ENCODE measurements at regions not wholly inside any gene's neighbourhood (a gene's known extent, or its start where the extent isn't known, plus 50 kb on each side); places are given as distances from the start of the nearest gene placed in this dataset.

DNA sequence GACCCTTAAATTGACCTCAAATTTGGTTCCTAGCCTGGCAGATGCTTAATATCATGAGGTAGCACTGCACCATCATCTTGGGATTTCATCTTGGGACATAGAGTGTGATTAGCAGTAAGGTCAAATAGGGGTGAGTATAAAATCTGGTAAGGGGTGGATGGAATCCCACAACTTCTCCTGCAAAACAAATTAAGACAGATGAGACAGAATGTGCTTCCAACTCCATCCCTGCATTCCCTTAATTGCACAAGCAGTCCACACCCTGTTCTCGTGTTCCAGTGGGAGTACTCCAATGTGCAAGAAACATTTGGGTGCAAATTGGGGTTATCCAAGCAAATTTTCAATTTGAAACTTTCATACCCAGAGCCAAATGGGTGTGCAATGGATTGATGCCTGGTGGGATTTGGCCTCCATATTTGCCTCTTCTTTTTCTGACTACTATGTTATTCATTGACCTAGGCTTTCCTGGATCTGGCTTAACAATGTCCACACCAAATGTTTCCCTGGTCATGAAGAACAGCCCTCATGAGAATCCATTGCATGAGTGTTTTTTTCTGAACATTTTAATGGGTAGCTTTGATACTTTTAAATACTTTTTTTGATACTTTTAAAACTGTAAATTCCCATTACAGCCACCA, 785.0 kb upstream of the TSPY4 start:
- DNase-seq (ENCODE audit: low spot score): no peak
- no peak for TF ChIP-seq CTCF (IDR thresholded peaks at IDR 0.05; ENCODE audit: borderline replicate concordance, control extremely low read depth, extremely low read depth, insufficient read depth, missing control alignments)
- in situ Hi-C loops (cut with MboI; ENCODE audit: low sequenced_read_pairs, unreplicated experiment): no loop called here

GRCh38 chrY:8553614-8554013, 783.6 kb upstream of the TSPY4 start:
- no peak for DNase-seq (ENCODE audit: low spot score)
- TF ChIP-seq CTCF (IDR thresholded peaks at IDR 0.05; ENCODE audit: borderline replicate concordance, control extremely low read depth, extremely low read depth, insufficient read depth, missing control alignments): no peak
- in situ Hi-C loops (cut with MboI; ENCODE audit: low sequenced_read_pairs, unreplicated experiment): no loop called here

- in situ Hi-C loops (cut with MboI; ENCODE audit: low sequenced_read_pairs, unreplicated experiment): no loop called here
- no peak for DNase-seq (ENCODE audit: low spot score)
- TF ChIP-seq CTCF (IDR thresholded peaks at IDR 0.05; ENCODE audit: borderline replicate concordance, control extremely low read depth, extremely low read depth, insufficient read depth, missing control alignments): no peak
Measured at GRCh38 chrY:8561385-8561784, 775.9 kb upstream of the TSPY4 start.

GRCh38 chrY:8562456-8563090, 774.7 kb upstream of the TSPY4 start:
- in situ Hi-C loops (cut with MboI; ENCODE audit: low sequenced_read_pairs, unreplicated experiment): no loop called here
- TF ChIP-seq CTCF (IDR thresholded peaks at IDR 0.05; ENCODE audit: borderline replicate concordance, control extremely low read depth, extremely low read depth, insufficient read depth, missing control alignments): no peak
- no peak for DNase-seq (ENCODE audit: low spot score)

DNA sequence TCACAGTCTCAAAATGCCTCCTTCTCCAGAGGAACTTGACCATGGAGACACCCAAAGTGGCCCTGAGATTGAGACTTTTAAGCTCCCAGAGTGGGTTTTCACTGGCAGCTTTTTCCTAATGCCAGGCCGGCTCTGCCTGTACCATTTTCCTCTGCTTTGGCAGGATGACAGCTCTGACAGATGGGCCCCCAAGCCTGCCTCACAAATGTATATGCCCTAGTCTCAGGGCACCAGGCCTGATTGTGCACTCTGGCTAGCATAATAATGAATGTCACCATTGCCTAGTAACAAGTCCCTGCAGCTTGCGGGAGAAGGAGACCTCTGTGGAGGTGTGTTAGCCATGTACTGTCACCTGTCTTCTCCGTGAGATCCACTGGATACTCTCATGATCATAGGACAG, 772.8 kb upstream of the TSPY4 start:
- no peak for TF ChIP-seq CTCF (IDR thresholded peaks at IDR 0.05; ENCODE audit: borderline replicate concordance, control extremely low read depth, extremely low read depth, insufficient read depth, missing control alignments)
- in situ Hi-C loops (cut with MboI; ENCODE audit: low sequenced_read_pairs, unreplicated experiment): no loop called here
- DNase-seq (ENCODE audit: low spot score): no peak

- in situ Hi-C loops (cut with MboI; ENCODE audit: low sequenced_read_pairs, unreplicated experiment): no loop called here
Measured at GRCh38 chrY:8566198-8566597, 771.1 kb upstream of the TSPY4 start.

More at GRCh38 chrY:8566198-8566597, 771.1 kb upstream of the TSPY4 start:
- TF ChIP-seq CTCF (IDR thresholded peaks at IDR 0.05; ENCODE audit: borderline replicate concordance, control extremely low read depth, extremely low read depth, insufficient read depth, missing control alignments): no peak
- no peak for DNase-seq (ENCODE audit: low spot score)
